Fibroblast of mammary gland (primary cell): ENCODE measurements at regions not wholly inside any gene's neighbourhood (a gene's known extent, or its start where the extent isn't known, plus 50 kb on each side); places are given as distances from the start of the nearest gene placed in this dataset.

ENCODE experiments used
- DNase-seq: peaks from one replicate; pipeline ENCODE4 v3.0.0-alpha.2; 2010; ENCODE audit warnings: low read depth
- H3K4me3 ChIP-seq: 2 replicates; pipeline ENCODE4 v1.5.1; 2011; ENCODE audit warnings: low read depth, mild to moderate bottlenecking, low read length, moderate library complexity; ENCODE audit not compliant: control insufficient read depth
- CTCF ChIP-seq: conservative IDR thresholded peaks from 2 replicates; pipeline ENCODE4 v1.5.1; 2011; ENCODE audit warnings: low read depth, low read length, inconsistent platforms; ENCODE audit not compliant: control insufficient read depth, insufficient read depth

DNA sequence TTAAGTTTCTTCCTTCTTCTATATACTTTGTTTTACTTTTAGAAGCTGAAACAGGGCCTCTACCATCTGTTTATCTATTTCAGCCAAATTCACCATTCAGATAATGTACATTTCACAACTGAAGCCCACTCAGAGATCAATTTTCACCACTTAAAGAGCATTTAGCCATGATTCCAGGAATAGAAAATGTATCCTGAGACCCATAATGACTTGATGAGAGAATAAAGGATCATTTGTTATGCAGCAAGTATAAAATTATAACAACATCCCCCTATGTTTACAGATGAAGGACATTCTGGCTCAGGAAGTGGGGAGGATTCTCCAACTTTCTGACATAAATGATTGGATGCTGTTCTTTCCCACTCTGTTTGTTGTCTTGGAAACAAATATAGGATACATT, 962.1 kb upstream of the EEF2KMT start:
- DNase-seq = no peak
- TF ChIP-seq CTCF = no peak
- H3K4me3 ChIP-seq = no peak overlapping the region

- H3K4me3 ChIP-seq = no peak overlapping the region
- no peak for DNase-seq
- no peak for TF ChIP-seq CTCF
Measured at GRCh38 chr16:6057821-6058220, 960.2 kb upstream of the EEF2KMT start.

- no peak overlapping the region for H3K4me3 ChIP-seq
- DNase-seq = no peak
- TF ChIP-seq CTCF = no peak
Measured at GRCh38 chr16:6048017-6048416, 950.4 kb upstream of the EEF2KMT start.

DNA sequence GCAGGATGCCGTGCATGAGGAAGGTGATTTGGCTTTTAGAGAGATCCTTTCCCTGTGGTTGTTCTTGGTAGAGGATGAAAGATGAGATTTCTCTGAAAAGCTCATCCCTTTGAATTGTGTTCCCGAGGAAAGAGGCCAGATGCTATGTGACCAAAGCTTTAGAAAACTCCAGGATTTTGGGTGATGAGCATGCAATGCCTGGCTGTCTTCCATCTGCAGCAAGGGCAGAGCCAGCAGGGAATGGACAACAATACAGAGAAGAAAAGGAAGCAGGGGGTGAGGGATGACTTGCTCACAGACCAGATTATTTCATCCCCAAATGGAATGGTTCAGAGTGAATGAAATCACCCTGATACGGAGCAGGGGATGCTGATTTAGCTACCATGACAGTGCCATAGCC, 949.7 kb upstream of the EEF2KMT start:
- no peak for DNase-seq
- H3K4me3 ChIP-seq = no peak overlapping the region
- TF ChIP-seq CTCF = no peak

DNA sequence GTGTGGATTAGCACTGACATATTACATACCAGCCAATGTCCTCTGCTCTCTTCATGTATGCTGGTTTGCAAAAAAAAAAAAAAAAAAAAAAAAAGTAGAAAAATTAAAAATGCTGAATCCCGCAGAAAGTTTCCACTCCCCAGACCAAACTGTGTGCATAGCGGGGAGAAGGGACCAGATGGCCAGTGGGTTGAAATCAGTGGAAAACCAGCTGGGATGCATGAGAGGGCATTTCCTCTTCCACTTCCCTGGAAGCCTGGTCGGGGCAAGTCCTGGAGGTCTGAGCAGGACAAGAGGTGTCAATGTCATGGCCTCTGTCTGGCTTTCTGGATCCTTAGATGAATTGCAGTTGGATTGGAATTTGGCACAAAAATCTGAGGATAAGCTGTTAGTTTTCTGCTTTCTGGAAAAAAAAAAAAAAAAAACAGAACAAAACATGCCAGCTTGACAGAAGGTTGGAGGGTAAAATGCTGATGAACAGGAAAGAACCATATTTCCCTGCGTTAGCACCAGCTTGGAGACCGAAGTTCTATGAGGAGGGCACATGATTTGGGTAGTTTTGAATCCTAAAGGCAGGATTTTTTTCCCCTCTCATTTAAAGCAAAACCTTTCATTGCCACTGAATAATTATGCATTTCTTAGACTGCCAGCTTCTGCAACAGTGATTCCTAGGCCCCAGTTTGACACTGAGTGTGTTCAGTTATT, 941.5 kb upstream of the EEF2KMT start:
- no peak overlapping the region for H3K4me3 ChIP-seq
- no peak for TF ChIP-seq CTCF
- DNase-seq = no peak

- H3K4me3 ChIP-seq = no peak overlapping the region
- TF ChIP-seq CTCF = no peak
- DNase-seq = no peak
Measured at GRCh38 chr16:6035161-6035560, 937.6 kb upstream of the EEF2KMT start.

GRCh38 chr16:6034511-6034910, 936.9 kb upstream of the EEF2KMT start:
- H3K4me3 ChIP-seq = no peak overlapping the region
- DNase-seq = no peak
- TF ChIP-seq CTCF = no peak
